ENCODE measurements at regions not wholly inside any gene's neighbourhood (a gene's known extent, or its start where the extent isn't known, plus 50 kb on each side); places are given as distances from the start of the nearest gene placed in this dataset.

DNA sequence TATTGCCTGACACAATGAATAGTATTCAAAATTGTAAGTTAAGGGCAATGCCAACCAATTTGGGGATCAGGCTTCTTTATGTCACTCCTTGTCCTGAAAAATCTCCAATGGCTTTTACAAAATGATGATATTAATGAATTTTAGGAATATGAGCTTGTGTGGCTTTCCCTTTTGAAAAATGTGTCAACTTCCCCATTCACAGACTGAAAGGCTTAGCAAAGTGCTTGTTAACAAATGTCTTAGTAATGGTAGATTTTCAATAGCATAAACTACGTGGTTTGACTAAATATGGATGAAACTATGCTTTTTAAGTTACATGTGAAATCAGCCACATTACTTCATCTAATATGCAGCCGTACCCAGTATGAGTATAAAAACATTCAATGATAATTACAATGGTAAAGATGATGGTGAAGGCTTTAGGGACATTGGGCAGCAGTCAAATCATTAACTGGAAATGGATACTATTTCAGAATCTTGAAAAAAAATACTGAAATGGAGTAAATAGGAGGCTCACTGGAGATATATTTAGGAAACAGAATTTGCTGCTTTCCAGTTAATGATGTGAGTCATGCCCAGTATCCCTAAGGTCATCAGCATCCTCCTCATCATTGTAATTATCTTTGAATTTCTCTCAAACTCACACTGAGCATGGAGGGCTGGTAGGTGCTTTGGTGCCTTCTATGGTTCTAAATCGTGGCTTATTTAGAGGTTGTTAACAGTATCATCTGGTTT, 113.3 kb upstream of the ZNF608 start:
- no CpG with 5 or more reads among the region's 3 CpGs for WGBS (ENCODE audit: insufficient coverage, insufficient read length)
- Histone ChIP-seq H3K27me3 (ENCODE audit: control insufficient read depth, insufficient read depth, low read length) (no peaks in the 10 kb centered on the region), H3K9me3 (ENCODE audit: control insufficient read depth, insufficient read depth, low read length) (no peaks in the 10 kb centered on the region), H3K36me3 (ENCODE audit: control insufficient read depth, insufficient read depth, low read length) (no peaks in the 10 kb centered on the region), H3K4me3 (ENCODE audit: low read length) (no peak overlapping the region), H3K27ac (ENCODE audit: low read length) (no peak overlapping the region), H3K4me1 (ENCODE audit: control insufficient read depth, insufficient read depth, low read length) (no peaks in the 10 kb centered on the region)
- no peak for DNase-seq (ENCODE audit: low read depth, low spot score)

DNA sequence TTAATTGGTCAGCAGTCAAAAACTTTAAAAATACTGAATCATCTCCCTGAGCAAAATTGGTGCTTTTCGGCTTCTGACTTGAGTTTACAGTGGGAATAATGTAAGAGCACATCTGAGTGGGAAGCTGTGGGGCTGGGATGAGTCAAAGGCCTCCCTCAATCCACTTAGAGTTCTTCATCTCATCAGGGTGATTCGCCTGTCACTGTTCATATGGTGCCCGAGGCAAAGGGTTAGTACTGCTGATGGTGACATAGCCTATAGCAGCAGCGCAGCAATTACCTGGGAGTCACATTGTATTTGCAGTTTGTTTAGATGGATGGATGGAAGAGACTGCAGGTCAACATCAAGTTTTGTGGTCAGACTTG, 113.8 kb upstream of the ZNF608 start:
- no peak for DNase-seq (ENCODE audit: low read depth, low spot score)
- Histone ChIP-seq H3K4me1 (ENCODE audit: control insufficient read depth, insufficient read depth, low read length) (no peaks in the 10 kb centered on the region), H3K9me3 (ENCODE audit: control insufficient read depth, insufficient read depth, low read length) (no peaks in the 10 kb centered on the region), H3K36me3 (ENCODE audit: control insufficient read depth, insufficient read depth, low read length) (no peaks in the 10 kb centered on the region), H3K27me3 (ENCODE audit: control insufficient read depth, insufficient read depth, low read length) (no peaks in the 10 kb centered on the region), H3K4me3 (ENCODE audit: low read length) (no peak overlapping the region), H3K27ac (ENCODE audit: low read length) (no peak overlapping the region)
- whole genome bisulfite sequencing (ENCODE audit: insufficient coverage, insufficient read length), result no CpG with 5 or more reads among the region's 4 CpGs

DNA sequence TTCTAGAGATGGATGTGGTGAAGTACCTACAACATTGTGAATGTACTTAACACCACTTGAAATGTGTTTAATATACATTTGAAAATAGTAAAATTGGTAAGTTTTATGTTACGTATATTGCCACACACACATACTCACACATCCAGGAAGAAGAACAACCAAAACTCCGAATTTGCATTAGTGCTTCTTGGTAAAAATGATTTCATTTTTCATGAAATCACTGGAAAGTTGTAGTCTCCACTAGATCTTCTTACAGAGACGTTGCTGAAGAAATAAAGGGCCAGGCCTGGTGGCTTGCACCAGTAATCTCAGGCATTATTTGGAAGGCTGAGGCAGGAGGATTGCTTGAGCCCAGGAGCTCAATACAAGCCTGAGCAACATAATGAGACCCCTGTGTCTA, 118.6 kb upstream of the ZNF608 start:
- no peak overlapping the region for H3K27ac ChIP-seq (ENCODE audit: low read length)
- H3K4me1 ChIP-seq (ENCODE audit: control insufficient read depth, insufficient read depth, low read length), result no peaks in the 10 kb centered on the region
- no peaks in the 10 kb centered on the region for H3K36me3 ChIP-seq (ENCODE audit: control insufficient read depth, insufficient read depth, low read length)
- no CpG with 5 or more reads among the region's 3 CpGs for WGBS (ENCODE audit: insufficient coverage, insufficient read length)
- H3K27me3 ChIP-seq (ENCODE audit: control insufficient read depth, insufficient read depth, low read length), result no peaks in the 10 kb centered on the region
- no peak for DNase-seq (ENCODE audit: low read depth, low spot score)
- H3K9me3 ChIP-seq (ENCODE audit: control insufficient read depth, insufficient read depth, low read length), result no peaks in the 10 kb centered on the region
- H3K4me3 ChIP-seq (ENCODE audit: low read length), result no peak overlapping the region

DNA sequence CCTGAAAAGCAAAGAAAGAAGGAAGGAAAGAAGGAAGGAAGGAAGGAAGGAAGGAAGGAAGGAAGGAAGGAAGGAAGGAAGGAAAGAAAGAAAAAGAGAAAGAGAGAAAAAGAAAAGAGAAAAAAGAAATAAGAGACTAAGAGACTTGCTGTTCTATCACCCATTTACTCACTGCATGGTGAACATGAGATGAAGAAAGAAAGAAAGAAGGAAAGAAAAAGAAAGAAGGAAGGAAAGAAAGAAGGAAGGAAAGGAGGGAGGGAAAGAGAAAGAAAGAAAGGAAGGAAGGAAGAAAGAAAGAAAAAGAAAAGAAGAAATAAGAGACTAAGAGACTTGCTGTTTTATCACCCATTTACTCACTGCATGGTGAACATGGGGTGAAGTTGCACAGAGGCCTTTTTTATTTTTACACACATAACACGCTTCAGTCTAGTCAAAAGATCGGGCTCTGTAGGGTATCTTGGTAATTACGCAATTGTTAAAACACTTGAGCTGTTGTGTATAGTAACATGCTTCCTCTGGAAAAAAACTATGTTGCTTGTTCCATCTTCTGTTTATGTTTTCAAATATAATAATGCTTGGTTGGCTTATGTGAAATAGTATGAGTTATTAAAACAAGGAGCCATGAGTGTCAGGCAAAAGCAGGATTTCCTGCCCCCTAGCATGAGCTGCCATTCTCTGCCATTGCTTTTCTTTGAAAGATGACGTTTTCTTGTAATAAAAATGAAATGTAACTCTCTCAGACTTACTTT, 119.3 kb upstream of the ZNF608 start:
- Histone ChIP-seq H3K4me3 (ENCODE audit: low read length) (no peak overlapping the region), H3K27ac (ENCODE audit: low read length) (no peak overlapping the region), H3K27me3 (ENCODE audit: control insufficient read depth, insufficient read depth, low read length) (no peaks in the 10 kb centered on the region), H3K4me1 (ENCODE audit: control insufficient read depth, insufficient read depth, low read length) (no peaks in the 10 kb centered on the region), H3K9me3 (ENCODE audit: control insufficient read depth, insufficient read depth, low read length) (no peaks in the 10 kb centered on the region), H3K36me3 (ENCODE audit: control insufficient read depth, insufficient read depth, low read length) (no peaks in the 10 kb centered on the region)
- WGBS (ENCODE audit: insufficient coverage, insufficient read length), result no CpG with 5 or more reads among the region's 4 CpGs
- DNase-seq (ENCODE audit: low read depth, low spot score), result no peak

DNA sequence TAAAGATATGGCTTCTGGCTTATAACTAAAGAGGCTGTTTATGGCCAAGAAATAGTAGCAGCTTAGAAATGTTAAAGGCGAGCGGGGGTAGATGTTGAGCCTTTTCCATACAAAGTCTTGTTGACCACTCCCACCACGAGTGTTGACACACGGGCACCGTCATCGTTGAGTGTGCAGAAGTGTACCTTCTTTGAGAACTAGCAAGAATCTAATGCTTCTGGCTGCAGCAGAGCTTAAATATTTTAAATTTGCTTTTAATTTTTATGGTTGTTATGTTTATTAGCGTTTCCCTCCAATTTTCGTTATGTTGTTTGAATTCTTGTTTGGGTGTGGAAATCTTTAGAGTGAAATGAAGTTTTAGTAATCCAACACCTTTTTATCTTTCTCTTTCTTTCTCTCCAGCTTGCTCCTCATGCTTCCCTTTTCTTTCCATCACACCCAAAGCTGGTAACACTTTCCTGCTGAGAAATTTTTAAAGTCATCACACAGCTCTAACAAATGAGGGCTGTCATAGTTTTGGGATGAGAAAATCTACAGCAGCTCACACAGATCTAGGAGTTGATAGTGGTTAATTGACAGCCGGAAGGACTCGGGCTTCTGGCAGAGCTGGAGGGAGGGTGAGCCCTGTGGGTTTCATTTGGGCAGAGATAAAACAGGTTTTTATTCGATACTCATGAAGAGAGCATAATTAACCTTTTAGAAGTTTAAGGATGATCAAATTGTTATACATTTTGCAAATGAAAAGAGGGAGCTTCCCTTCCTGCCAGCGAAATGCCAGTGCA, 120.1 kb upstream of the ZNF608 start:
- no peaks in the 10 kb centered on the region for H3K27me3 ChIP-seq (ENCODE audit: control insufficient read depth, insufficient read depth, low read length)
- no peak for DNase-seq (ENCODE audit: low read depth, low spot score)
- H3K4me1 ChIP-seq (ENCODE audit: control insufficient read depth, insufficient read depth, low read length), result no peaks in the 10 kb centered on the region
- H3K9me3 ChIP-seq (ENCODE audit: control insufficient read depth, insufficient read depth, low read length), result no peaks in the 10 kb centered on the region
- H3K36me3 ChIP-seq (ENCODE audit: control insufficient read depth, insufficient read depth, low read length), result no peaks in the 10 kb centered on the region
- H3K27ac ChIP-seq (ENCODE audit: low read length), result no peak overlapping the region
- H3K4me3 ChIP-seq (ENCODE audit: low read length), result no peak overlapping the region
- 100% methylated on average over 2 of the region's 12 CpGs for WGBS (ENCODE audit: insufficient coverage, insufficient read length)

DNA sequence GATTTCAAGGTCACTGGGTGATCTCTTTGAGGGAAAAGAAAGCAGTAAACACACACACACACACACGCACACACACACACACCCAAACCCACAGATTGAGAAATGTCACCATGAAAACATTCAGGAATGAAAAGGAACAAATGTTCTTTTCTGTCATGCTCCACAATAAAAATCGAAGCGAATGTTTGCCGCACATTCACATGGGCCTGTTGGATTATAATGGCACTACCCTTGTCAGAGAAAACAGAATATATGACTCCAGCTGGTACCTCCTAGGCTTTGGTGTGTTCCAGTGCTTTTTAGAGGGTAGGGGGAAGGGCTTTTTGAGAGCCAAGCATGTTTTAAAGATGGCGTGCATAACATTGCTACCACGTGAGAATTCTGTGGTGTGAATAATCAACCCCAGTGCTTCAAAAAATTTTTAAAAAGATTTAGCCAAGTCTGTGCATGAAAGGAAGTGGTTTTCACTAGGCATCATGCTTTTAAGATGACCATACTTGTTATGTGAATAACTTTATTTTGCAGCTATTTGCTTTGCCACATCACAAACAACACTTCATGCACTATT, 120.8 kb upstream of the ZNF608 start:
- Histone ChIP-seq H3K9me3 (ENCODE audit: control insufficient read depth, insufficient read depth, low read length) (no peaks in the 10 kb centered on the region), H3K27ac (ENCODE audit: low read length) (no peak overlapping the region), H3K27me3 (ENCODE audit: control insufficient read depth, insufficient read depth, low read length) (no peaks in the 10 kb centered on the region), H3K4me3 (ENCODE audit: low read length) (no peak overlapping the region), H3K36me3 (ENCODE audit: control insufficient read depth, insufficient read depth, low read length) (no peaks in the 10 kb centered on the region), H3K4me1 (ENCODE audit: control insufficient read depth, insufficient read depth, low read length) (no peaks in the 10 kb centered on the region)
- DNase-seq (ENCODE audit: low read depth, low spot score), result no peak
- WGBS (ENCODE audit: insufficient coverage, insufficient read length), result no CpG with 5 or more reads among the region's 6 CpGs

DNA sequence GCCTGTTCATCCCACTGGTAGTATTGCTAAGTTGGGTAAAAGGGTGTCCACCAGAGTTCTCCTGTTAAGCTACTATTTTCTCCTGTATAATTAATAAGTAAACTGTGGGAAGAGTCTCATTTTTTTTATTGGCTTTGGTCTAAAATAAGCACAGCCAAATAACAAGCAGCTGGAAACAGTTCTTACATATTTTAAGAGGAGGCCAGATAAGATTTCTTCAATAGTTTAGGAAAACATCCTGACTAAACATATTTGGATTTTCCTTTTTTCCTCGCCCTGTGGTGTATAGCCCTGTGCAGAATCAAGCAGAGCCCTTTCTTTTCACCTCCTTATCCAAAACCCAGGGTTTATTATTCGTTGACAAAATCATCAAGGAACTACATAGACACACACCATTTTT, 122.2 kb upstream of the ZNF608 start:
- Histone ChIP-seq H3K4me3 (ENCODE audit: low read length) (no peak overlapping the region), H3K36me3 (ENCODE audit: control insufficient read depth, insufficient read depth, low read length) (no peaks in the 10 kb centered on the region), H3K27me3 (ENCODE audit: control insufficient read depth, insufficient read depth, low read length) (no peaks in the 10 kb centered on the region), H3K4me1 (ENCODE audit: control insufficient read depth, insufficient read depth, low read length) (no peaks in the 10 kb centered on the region), H3K9me3 (ENCODE audit: control insufficient read depth, insufficient read depth, low read length) (no peaks in the 10 kb centered on the region), H3K27ac (ENCODE audit: low read length) (no peak overlapping the region)
- no peak for DNase-seq (ENCODE audit: low read depth, low spot score)
- no CpG with 5 or more reads among the region's 2 CpGs for WGBS (ENCODE audit: insufficient coverage, insufficient read length)

DNA sequence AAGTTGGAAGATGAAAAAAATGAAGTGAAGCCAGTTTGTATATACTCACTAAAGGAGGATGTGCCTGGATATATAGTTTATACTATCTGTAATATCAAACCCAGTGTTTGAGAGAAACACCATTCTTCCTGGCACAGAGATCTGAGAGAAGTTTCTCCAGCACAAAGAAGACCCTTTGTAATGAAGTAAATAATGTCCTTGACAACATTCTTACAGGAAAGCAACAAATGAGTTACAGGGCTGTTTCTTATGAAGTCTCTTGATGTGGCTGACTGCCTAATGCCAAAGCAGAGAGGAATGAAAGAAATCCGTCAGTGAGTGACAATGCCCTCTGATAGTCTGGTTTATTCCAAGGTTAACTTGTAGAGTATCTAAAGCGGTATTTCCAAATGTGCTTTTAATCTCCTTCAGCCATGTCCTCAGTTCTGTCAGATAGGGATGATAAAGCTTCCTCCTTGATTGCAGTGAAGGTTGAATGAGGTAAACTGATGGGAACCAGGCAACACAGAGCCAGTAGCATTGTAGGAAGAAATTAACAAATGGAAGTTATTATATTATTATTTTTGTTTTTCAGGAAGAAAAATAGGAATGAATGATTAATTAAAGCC, 123.1 kb upstream of the ZNF608 start:
- WGBS (ENCODE audit: insufficient coverage, insufficient read length), result no CpG with 5 or more reads among the region's 2 CpGs
- no peak overlapping the region for H3K4me3 ChIP-seq (ENCODE audit: low read length)
- DNase-seq (ENCODE audit: low read depth, low spot score), result no peak
- no peaks in the 10 kb centered on the region for H3K4me1 ChIP-seq (ENCODE audit: control insufficient read depth, insufficient read depth, low read length)
- H3K9me3 ChIP-seq (ENCODE audit: control insufficient read depth, insufficient read depth, low read length), result no peaks in the 10 kb centered on the region
- H3K36me3 ChIP-seq (ENCODE audit: control insufficient read depth, insufficient read depth, low read length), result no peaks in the 10 kb centered on the region
- H3K27me3 ChIP-seq (ENCODE audit: control insufficient read depth, insufficient read depth, low read length), result no peaks in the 10 kb centered on the region
- no peak overlapping the region for H3K27ac ChIP-seq (ENCODE audit: low read length)

DNA sequence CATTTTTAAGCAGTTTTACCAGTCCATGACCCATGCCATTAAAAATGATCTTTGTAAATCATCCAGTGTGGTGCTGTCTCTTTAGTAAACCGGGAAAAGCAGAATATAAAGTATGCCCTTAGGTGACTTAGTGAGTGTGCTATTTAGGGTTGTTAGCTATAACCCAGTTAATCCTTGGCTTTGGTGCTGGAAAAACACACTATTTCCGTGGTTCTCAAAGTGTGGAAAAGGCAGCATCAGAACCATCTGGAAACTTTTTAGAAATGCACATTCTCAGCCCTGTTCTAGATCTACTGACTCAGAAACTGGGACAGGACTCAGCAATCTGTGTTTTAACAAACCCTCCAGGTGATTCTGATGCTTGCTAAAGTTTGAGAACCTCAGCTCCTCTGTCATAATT, 123.6 kb upstream of the ZNF608 start:
- no CpG with 5 or more reads among the region's 2 CpGs for WGBS (ENCODE audit: insufficient coverage, insufficient read length)
- Histone ChIP-seq H3K4me3 (ENCODE audit: low read length) (no peak overlapping the region), H3K27ac (ENCODE audit: low read length) (no peak overlapping the region), H3K27me3 (ENCODE audit: control insufficient read depth, insufficient read depth, low read length) (no peaks in the 10 kb centered on the region), H3K36me3 (ENCODE audit: control insufficient read depth, insufficient read depth, low read length) (no peaks in the 10 kb centered on the region), H3K4me1 (ENCODE audit: control insufficient read depth, insufficient read depth, low read length) (no peaks in the 10 kb centered on the region), H3K9me3 (ENCODE audit: control insufficient read depth, insufficient read depth, low read length) (no peaks in the 10 kb centered on the region)
- DNase-seq (ENCODE audit: low read depth, low spot score), result no peak

DNA sequence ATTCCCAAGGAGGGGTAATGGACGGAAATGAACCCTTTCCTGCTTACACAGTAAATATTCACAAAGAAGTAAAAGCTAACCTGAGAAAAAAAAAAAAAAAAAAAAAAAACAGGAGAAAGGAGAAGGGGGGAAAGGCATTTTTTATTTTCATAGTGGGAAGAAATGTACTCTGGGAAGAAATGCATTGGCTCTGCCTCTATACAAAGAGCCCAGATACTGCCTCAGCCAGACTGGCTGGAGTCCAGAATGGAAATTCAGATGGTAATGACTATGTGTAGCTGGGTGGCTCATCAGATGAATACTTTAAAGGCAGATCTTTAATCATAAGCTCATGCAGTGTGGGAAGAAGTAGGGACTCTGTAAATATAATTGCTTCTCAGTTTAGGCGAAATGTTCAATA, 124.9 kb upstream of the ZNF608 start:
- H3K4me3 ChIP-seq (ENCODE audit: low read length), result no peak overlapping the region
- H3K27ac ChIP-seq (ENCODE audit: low read length), result no peak overlapping the region
- no CpG with 5 or more reads among the region's 2 CpGs for WGBS (ENCODE audit: insufficient coverage, insufficient read length)
- H3K36me3 ChIP-seq (ENCODE audit: control insufficient read depth, insufficient read depth, low read length), result no peaks in the 10 kb centered on the region
- H3K9me3 ChIP-seq (ENCODE audit: control insufficient read depth, insufficient read depth, low read length), result no peaks in the 10 kb centered on the region
- H3K27me3 ChIP-seq (ENCODE audit: control insufficient read depth, insufficient read depth, low read length), result no peaks in the 10 kb centered on the region
- no peak for DNase-seq (ENCODE audit: low read depth, low spot score)
- H3K4me1 ChIP-seq (ENCODE audit: control insufficient read depth, insufficient read depth, low read length), result no peaks in the 10 kb centered on the region
